Hepatocyte (in vitro differentiated cells): ENCODE measurements at regions not wholly inside any gene's neighbourhood (a gene's known extent, or its start where the extent isn't known, plus 50 kb on each side); places are given as distances from the start of the nearest gene placed in this dataset.

Experiments
- DNase-seq: peaks from one replicate; pipeline ENCODE4 v3.0.0-alpha.2; 2016; ENCODE audit warnings: low spot score
- H2AFZ ChIP-seq: fragments of 200-600 bp; sonication (generic); 2 replicates; pipeline ENCODE4 v1.6.0; 2016; ENCODE audit warnings: antibody characterized with exemption, mild to moderate bottlenecking
- H3K27ac ChIP-seq: fragments of 200-600 bp; sonication (generic); 2 replicates; pipeline ENCODE4 v1.5.1; 2016; ENCODE audit warnings: mild to moderate bottlenecking
- H3K27me3 ChIP-seq: fragments of 200-600 bp; sonication (generic); 2 replicates; pipeline ENCODE4 v1.6.1; 2016
- H3K36me3 ChIP-seq: fragments of 200-600 bp; sonication (generic); replicated peaks from 2 replicates; pipeline ENCODE4 v1.5.1; 2016; ENCODE audit warnings: low read depth; ENCODE audit not compliant: insufficient read depth
- H3K4me1 ChIP-seq: fragments of 200-600 bp; sonication (generic); 2 replicates; pipeline ENCODE4 v1.5.1; 2016; ENCODE audit warnings: mild to moderate bottlenecking, moderate library complexity; ENCODE audit not compliant: insufficient read depth
- H3K4me2 ChIP-seq: fragments of 200-600 bp; sonication (generic); 2 replicates; pipeline ENCODE4 v1.6.0; 2016
- H3K4me3 ChIP-seq: fragments of 200-600 bp; sonication (generic); 2 replicates; pipeline ENCODE4 v1.5.1; 2016; ENCODE audit warnings: mild to moderate bottlenecking
- H3K79me2 ChIP-seq: fragments of 200-600 bp; sonication (generic); 2 replicates; pipeline ENCODE4 v1.6.0; 2017; ENCODE audit warnings: mild to moderate bottlenecking
- H3K9me2 ChIP-seq: fragments of 200-600 bp; sonication (generic); replicated peaks from 2 replicates; pipeline ENCODE4 v1.6.0; 2017; ENCODE audit warnings: mild to moderate bottlenecking; ENCODE audit not compliant: insufficient read depth
- H3K9me3 ChIP-seq: fragments of 200-600 bp; sonication (generic); 2 replicates; pipeline ENCODE4 v1.5.1; 2016; ENCODE audit warnings: low read depth, mild to moderate bottlenecking
- H4K20me1 ChIP-seq: fragments of 200-600 bp; sonication (generic); 2 replicates; pipeline ENCODE4 v1.6.0; 2016; ENCODE audit warnings: mild to moderate bottlenecking; ENCODE audit not compliant: insufficient read depth, poor library complexity, severe bottlenecking
- EZH2 ChIP-seq: fragments of 200-600 bp; sonication (generic); IDR thresholded peaks from 2 replicates; pipeline ENCODE4 v1.6.1; 2016; ENCODE audit warnings: antibody characterized with exemption, mild to moderate bottlenecking, borderline replicate concordance
- EZH2phosphoT487 ChIP-seq: fragments of 200-600 bp; sonication (generic); IDR thresholded peaks from one replicate; pipeline ENCODE4 v1.6.1; 2018; ENCODE audit warnings: antibody characterized with exemption, mild to moderate bottlenecking, low read depth, moderate library complexity; ENCODE audit not compliant: unreplicated experiment, severe bottlenecking
- WGBS: methylation state at CpG from one replicate; pipeline ENCODE4 v1.1.6; 2016; ENCODE audit warnings: low lambda C conversion rate; ENCODE audit errors: missing lambda C conversion rate; 5-methylcytosine and 5-hydroxymethylcytosine counted together
- TF ChIP-seq, protein P1 (sequence below): fragments of 200-600 bp; sonication (generic); IDR thresholded peaks from 2 replicates; pipeline ENCODE4 v1.5.1; 2016; ENCODE audit warnings: antibody characterized with exemption, mild to moderate bottlenecking; ENCODE audit not compliant: poor library complexity

DNA sequence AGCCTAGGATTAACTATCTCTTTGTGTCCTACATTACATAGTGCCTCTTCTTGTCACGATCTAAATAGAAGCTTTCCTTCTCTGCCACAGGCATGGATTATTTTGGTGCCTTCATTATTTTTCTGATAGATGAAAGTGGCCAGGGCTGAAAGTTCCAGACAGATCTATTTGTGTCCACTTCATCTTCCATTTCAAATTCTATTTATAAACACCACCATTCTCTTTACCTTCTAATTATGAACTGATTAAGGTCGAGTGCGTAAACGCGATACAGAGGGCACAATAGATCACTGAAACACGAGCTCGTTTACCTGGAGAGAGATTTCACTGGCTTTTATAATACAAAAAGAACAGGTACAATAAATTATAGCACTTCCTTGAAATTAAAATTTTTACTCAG lies 105.0 kb downstream of the EDEM1 start:
- H3K9me3 ChIP-seq: no peaks in the 10 kb centered on the region
- no peak overlapping the region for H3K27ac ChIP-seq
- H2AFZ ChIP-seq: no peak overlapping the region
- H3K4me1 ChIP-seq: no peaks in the 10 kb centered on the region
- no peaks in the 10 kb centered on the region for H3K79me2 ChIP-seq
- H4K20me1 ChIP-seq: no peaks in the 10 kb centered on the region
- H3K4me3 ChIP-seq: no peak overlapping the region
- H3K9me2 ChIP-seq: no peaks in the 10 kb centered on the region
- no peaks in the 10 kb centered on the region for H3K27me3 ChIP-seq
- no peak for DNase-seq
- 91% methylated on average over 7 of the region's 7 CpGs for WGBS
- no peak overlapping the region for H3K4me2 ChIP-seq
- no peak for TF ChIP-seq EZH2
- TF ChIP-seq EZH2phosphoT487: no peak
- TF ChIP-seq, protein P1, sequence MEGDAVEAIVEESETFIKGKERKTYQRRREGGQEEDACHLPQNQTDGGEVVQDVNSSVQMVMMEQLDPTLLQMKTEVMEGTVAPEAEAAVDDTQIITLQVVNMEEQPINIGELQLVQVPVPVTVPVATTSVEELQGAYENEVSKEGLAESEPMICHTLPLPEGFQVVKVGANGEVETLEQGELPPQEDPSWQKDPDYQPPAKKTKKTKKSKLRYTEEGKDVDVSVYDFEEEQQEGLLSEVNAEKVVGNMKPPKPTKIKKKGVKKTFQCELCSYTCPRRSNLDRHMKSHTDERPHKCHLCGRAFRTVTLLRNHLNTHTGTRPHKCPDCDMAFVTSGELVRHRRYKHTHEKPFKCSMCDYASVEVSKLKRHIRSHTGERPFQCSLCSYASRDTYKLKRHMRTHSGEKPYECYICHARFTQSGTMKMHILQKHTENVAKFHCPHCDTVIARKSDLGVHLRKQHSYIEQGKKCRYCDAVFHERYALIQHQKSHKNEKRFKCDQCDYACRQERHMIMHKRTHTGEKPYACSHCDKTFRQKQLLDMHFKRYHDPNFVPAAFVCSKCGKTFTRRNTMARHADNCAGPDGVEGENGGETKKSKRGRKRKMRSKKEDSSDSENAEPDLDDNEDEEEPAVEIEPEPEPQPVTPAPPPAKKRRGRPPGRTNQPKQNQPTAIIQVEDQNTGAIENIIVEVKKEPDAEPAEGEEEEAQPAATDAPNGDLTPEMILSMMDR: no peak
- H3K36me3 ChIP-seq: no peaks in the 10 kb centered on the region

GRCh38 chr3:5293207-5293606 lies 105.7 kb downstream of the EDEM1 start:
- Histone ChIP-seq H3K36me3 (no peaks in the 10 kb centered on the region), H3K4me1 (no peaks in the 10 kb centered on the region), H3K4me2 (no peak overlapping the region), H2AFZ (no peak overlapping the region), H3K9me3 (no peaks in the 10 kb centered on the region), H3K27me3 (no peaks in the 10 kb centered on the region), H3K9me2 (no peaks in the 10 kb centered on the region), H3K27ac (no peak overlapping the region), H4K20me1 (no peaks in the 10 kb centered on the region), H3K4me3 (no peak overlapping the region), H3K79me2 (no peaks in the 10 kb centered on the region)
- 70% methylated on average over 2 of the region's 2 CpGs for WGBS
- TF ChIP-seq, protein P1: no peak
- TF ChIP-seq EZH2 (no peak), EZH2phosphoT487 (no peak)
- DNase-seq: no peak

DNA sequence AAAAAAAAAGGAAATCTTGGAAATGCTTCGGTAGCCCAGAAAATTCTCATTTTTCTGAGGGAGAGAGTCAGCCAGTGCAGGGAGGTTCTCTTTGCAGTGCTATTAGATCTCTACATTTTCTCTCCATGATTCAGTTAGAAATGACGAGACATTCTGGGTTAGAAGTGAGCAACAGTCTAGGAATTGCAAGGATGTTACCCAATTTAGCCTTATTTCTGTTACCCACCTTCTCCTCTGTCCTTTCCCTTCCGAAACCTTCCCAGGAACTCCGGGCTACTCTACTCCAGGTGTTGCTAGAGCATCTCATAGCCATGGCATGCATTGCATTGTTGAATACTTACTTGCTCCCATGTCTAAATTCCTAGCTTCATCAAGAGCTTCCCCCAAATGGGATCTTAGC lies 106.8 kb downstream of the EDEM1 start:
- Histone ChIP-seq H3K9me2 (no peaks in the 10 kb centered on the region), H3K9me3 (no peaks in the 10 kb centered on the region), H4K20me1 (no peaks in the 10 kb centered on the region), H3K79me2 (no peaks in the 10 kb centered on the region), H3K36me3 (no peaks in the 10 kb centered on the region), H3K27me3 (no peaks in the 10 kb centered on the region), H3K4me2 (no peak overlapping the region), H3K4me3 (no peak overlapping the region), H2AFZ (no peak overlapping the region), H3K4me1 (no peaks in the 10 kb centered on the region), H3K27ac (no peak overlapping the region)
- 89% methylated on average over 4 of the region's 4 CpGs for WGBS
- TF ChIP-seq, protein P1: no peak
- TF ChIP-seq EZH2phosphoT487 (no peak), EZH2 (no peak)
- no peak for DNase-seq

- no peaks in the 10 kb centered on the region for H3K9me2 ChIP-seq
- H3K79me2 ChIP-seq: no peaks in the 10 kb centered on the region
- no peaks in the 10 kb centered on the region for H3K4me1 ChIP-seq
- H3K9me3 ChIP-seq: no peaks in the 10 kb centered on the region
- H2AFZ ChIP-seq: no peak overlapping the region
- TF ChIP-seq EZH2phosphoT487 (no peak), EZH2 (no peak)
- TF ChIP-seq, protein P1: no peak
- no peaks in the 10 kb centered on the region for H3K36me3 ChIP-seq
- DNase-seq: no peak
- H3K4me3 ChIP-seq: no peak overlapping the region
- H3K27me3 ChIP-seq: no peaks in the 10 kb centered on the region
- H4K20me1 ChIP-seq: no peaks in the 10 kb centered on the region
- no peak overlapping the region for H3K4me2 ChIP-seq
- H3K27ac ChIP-seq: no peak overlapping the region
- 71% methylated on average over 1 of the region's 1 CpG for WGBS
Observed at GRCh38 chr3:5295191-5295690, 107.7 kb downstream of the EDEM1 start.
